Astrocyte of the spinal cord (primary cell): ENCODE measurements at regions not wholly inside any gene's neighbourhood (a gene's known extent, or its start where the extent isn't known, plus 50 kb on each side); places are given as distances from the start of the nearest gene placed in this dataset.

Source experiments
- DNase-seq: peaks from one replicate; pipeline ENCODE4 v3.0.0; 2011; ENCODE audit warnings: low read depth, low spot score
- H3K4me3 ChIP-seq: 2 replicates; pipeline ENCODE4 v1.5.1; 2011; ENCODE audit warnings: low read depth, mild to moderate bottlenecking, low read length, moderate library complexity
- in situ Hi-C: cut with HindIII; loops from 2 replicates; pipeline ENCODE4 v1.10.0; 2017; ENCODE audit warnings: low sequenced_read_pairs
- TF ChIP-seq, protein P1 (sequence below): IDR thresholded peaks from 2 replicates; pipeline ENCODE4 v1.5.1; 2012; ENCODE audit warnings: low read depth, mild to moderate bottlenecking, low read length, inconsistent platforms

DNA sequence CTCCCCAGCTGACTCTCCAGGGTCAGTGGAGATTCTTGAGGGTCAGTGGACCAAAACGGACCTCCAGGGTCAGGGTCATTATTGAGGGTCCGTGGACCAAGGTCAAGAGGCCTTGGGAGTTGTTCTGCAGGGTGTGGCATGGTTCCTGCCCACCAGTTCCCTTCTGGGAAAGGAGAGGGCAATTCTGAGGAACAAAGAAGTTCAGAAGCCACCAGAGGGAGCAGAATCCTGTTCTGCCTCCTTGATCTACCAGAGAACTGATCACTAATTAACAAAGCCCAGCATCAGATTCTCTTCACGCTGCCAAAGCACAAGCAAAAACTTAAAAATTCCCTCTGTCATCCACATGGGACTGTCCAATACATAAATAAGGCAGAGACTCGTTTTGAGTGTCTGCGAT, 263.4 kb downstream of the DHX35 start:
- TF ChIP-seq, protein P1, sequence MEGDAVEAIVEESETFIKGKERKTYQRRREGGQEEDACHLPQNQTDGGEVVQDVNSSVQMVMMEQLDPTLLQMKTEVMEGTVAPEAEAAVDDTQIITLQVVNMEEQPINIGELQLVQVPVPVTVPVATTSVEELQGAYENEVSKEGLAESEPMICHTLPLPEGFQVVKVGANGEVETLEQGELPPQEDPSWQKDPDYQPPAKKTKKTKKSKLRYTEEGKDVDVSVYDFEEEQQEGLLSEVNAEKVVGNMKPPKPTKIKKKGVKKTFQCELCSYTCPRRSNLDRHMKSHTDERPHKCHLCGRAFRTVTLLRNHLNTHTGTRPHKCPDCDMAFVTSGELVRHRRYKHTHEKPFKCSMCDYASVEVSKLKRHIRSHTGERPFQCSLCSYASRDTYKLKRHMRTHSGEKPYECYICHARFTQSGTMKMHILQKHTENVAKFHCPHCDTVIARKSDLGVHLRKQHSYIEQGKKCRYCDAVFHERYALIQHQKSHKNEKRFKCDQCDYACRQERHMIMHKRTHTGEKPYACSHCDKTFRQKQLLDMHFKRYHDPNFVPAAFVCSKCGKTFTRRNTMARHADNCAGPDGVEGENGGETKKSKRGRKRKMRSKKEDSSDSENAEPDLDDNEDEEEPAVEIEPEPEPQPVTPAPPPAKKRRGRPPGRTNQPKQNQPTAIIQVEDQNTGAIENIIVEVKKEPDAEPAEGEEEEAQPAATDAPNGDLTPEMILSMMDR = no peak
- H3K4me3 ChIP-seq = no peak overlapping the region
- no peak for DNase-seq
- in situ Hi-C loops = no loop called here

DNA sequence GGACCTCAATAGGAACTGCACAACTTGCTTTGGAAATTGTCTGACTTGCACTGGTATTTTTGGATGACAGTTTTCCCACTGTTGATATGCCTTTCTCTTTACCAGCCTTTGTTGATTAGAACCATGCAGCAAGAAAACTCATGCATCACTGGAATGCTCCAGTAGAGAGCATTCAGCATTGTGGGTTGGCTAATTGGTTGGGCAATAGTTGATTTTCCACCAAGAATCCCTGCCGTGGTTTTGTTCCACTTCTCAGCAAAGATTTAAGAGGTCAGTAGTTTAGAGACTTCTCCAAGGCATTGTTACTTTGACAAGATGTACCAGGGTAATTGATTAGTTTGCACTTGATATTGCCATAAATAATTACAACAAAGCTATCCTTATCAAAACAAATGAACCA, 260.0 kb downstream of the DHX35 start:
- TF ChIP-seq, protein P1 = no peak
- H3K4me3 ChIP-seq = no peak overlapping the region
- no peak for DNase-seq
- in situ Hi-C loops = no loop called here

DNA sequence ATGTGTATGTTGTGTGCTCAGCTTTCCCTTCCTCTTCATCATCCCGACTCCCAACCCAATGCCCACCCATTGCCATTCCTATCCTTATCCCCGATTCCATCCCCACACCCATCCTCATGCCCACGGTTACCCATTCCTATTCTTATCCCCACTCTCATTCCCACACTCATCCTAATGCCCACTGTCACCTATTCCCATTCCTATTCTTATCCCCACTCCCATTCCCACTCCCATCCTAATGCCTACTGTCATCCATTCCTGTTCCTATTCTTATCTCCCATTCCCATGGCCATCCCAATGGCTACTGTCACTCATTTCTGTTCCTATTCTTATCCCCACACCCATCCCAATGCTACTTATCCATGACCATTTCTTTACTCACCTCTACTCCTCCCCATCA, 254.1 kb downstream of the DHX35 start:
- no peak overlapping the region for H3K4me3 ChIP-seq
- TF ChIP-seq, protein P1 = no peak
- no peak for DNase-seq
- in situ Hi-C loops = no loop called here

DNA sequence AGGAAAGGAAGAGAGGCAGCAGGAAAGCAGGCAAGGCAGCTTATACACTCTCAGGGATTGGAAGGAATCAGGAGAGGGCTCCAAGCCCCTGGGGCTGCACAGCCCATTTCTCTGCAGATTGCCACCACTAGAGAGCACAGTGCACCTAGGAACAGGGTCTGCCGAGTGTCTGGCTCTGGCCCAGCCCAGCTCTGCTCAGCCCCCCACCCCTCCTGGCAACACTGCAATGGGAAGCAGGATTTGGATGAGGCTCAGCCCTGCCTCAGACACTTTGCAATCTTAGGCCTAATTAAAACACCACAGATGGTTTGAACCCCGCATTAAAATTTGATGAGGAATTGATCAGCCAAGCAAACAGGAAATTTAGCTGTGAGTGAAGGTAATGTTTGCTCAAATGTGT, 252.7 kb downstream of the DHX35 start:
- H3K4me3 ChIP-seq = no peak overlapping the region
- no peak for DNase-seq
- TF ChIP-seq, protein P1 = no peak
- in situ Hi-C loops = no loop called here

DNA sequence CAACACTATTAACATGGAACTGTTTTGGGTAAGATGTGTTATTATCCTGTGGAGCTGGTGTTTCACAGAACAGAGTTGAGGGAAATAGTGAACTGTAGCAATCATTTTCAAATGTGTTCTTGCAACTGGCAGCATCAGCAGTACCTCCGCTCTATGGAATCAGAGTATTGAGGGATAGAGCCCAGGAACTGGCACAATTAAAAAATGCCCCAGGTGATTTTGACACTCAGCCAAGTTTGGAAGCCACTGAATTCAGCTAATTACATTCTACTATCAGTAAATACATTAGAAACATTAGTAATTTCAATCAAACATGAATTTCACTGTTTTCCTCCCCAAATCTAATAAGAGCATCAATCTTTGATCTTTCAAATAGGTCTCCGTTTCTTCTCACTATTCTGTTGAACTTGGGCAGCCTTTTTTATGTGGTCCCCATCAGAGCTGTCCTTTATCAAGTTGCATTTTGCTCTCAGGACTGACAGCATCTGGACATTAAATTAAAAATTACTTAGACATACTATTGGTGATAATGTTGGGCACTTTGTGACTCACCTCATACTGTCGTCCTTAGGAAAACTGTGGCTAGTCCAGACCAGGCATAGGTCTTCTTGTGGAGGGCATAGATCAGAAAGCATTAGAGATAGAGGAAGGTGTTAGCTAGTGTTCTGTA, 251.5 kb downstream of the DHX35 start:
- TF ChIP-seq, protein P1 = no peak
- no peak overlapping the region for H3K4me3 ChIP-seq
- in situ Hi-C loops = no loop called here
- DNase-seq = no peak

DNA sequence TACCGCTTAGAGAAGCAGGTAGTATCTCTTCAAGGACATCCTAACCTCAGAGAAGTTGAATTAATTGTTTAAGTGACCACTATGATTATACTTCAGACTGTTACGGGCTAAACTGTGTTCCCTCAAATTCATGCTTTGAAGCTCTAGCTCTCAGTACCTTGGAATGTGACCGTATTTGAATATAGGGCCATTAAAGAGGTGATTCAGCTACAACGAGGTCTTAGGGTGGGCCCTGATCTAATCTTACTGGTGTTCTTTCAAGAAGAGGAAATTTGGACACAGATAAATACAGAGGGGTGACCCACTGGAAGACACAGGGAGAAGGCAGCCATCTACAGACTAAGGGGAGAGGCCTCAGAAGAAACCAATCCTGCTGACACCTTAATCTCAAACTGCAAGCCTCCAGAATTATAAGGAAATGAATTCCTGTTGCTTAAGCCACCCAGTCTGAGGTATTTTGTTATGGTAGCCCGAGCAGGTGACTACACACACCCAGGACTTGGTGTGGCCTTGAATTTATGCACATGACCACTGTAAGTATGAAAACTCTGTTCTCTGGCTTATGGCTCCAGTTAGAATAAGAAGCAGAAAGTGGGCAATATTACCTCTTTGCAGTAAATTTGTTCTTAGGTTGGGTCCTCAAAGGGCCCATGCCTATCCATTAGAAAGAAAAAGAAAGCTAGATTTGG, 249.1 kb downstream of the DHX35 start:
- TF ChIP-seq, protein P1 = no peak
- H3K4me3 ChIP-seq = no peak overlapping the region
- in situ Hi-C loops = no loop called here
- no peak for DNase-seq
